Hepatocyte (in vitro differentiated cells): ENCODE measurements at regions not wholly inside any gene's neighbourhood (a gene's known extent, or its start where the extent isn't known, plus 50 kb on each side); places are given as distances from the start of the nearest gene placed in this dataset.

Experiments used
- DNase-seq: peaks from one replicate; pipeline ENCODE4 v3.0.0-alpha.2; 2016; ENCODE audit warnings: low spot score
- H2AFZ ChIP-seq: fragments of 200-600 bp; sonication (generic); 2 replicates; pipeline ENCODE4 v1.6.0; 2016; ENCODE audit warnings: antibody characterized with exemption, mild to moderate bottlenecking
- H3K27ac ChIP-seq: fragments of 200-600 bp; sonication (generic); 2 replicates; pipeline ENCODE4 v1.5.1; 2016; ENCODE audit warnings: mild to moderate bottlenecking
- H3K27me3 ChIP-seq: fragments of 200-600 bp; sonication (generic); 2 replicates; pipeline ENCODE4 v1.6.1; 2016
- H3K36me3 ChIP-seq: fragments of 200-600 bp; sonication (generic); replicated peaks from 2 replicates; pipeline ENCODE4 v1.5.1; 2016; ENCODE audit warnings: low read depth; ENCODE audit not compliant: insufficient read depth
- H3K4me1 ChIP-seq: fragments of 200-600 bp; sonication (generic); 2 replicates; pipeline ENCODE4 v1.5.1; 2016; ENCODE audit warnings: mild to moderate bottlenecking, moderate library complexity; ENCODE audit not compliant: insufficient read depth
- H3K4me2 ChIP-seq: fragments of 200-600 bp; sonication (generic); 2 replicates; pipeline ENCODE4 v1.6.0; 2016
- H3K4me3 ChIP-seq: fragments of 200-600 bp; sonication (generic); 2 replicates; pipeline ENCODE4 v1.5.1; 2016; ENCODE audit warnings: mild to moderate bottlenecking
- H3K79me2 ChIP-seq: fragments of 200-600 bp; sonication (generic); 2 replicates; pipeline ENCODE4 v1.6.0; 2017; ENCODE audit warnings: mild to moderate bottlenecking
- H3K9me2 ChIP-seq: fragments of 200-600 bp; sonication (generic); replicated peaks from 2 replicates; pipeline ENCODE4 v1.6.0; 2017; ENCODE audit warnings: mild to moderate bottlenecking; ENCODE audit not compliant: insufficient read depth
- H3K9me3 ChIP-seq: fragments of 200-600 bp; sonication (generic); 2 replicates; pipeline ENCODE4 v1.5.1; 2016; ENCODE audit warnings: low read depth, mild to moderate bottlenecking
- H4K20me1 ChIP-seq: fragments of 200-600 bp; sonication (generic); 2 replicates; pipeline ENCODE4 v1.6.0; 2016; ENCODE audit warnings: mild to moderate bottlenecking; ENCODE audit not compliant: insufficient read depth, poor library complexity, severe bottlenecking
- CTCF ChIP-seq: fragments of 200-600 bp; sonication (generic); IDR thresholded peaks from 2 replicates; pipeline ENCODE4 v1.5.1; 2016; ENCODE audit warnings: antibody characterized with exemption, mild to moderate bottlenecking; ENCODE audit not compliant: poor library complexity
- EZH2 ChIP-seq: fragments of 200-600 bp; sonication (generic); IDR thresholded peaks from 2 replicates; pipeline ENCODE4 v1.6.1; 2016; ENCODE audit warnings: antibody characterized with exemption, mild to moderate bottlenecking, borderline replicate concordance
- EZH2phosphoT487 ChIP-seq: fragments of 200-600 bp; sonication (generic); IDR thresholded peaks from one replicate; pipeline ENCODE4 v1.6.1; 2018; ENCODE audit warnings: antibody characterized with exemption, mild to moderate bottlenecking, low read depth, moderate library complexity; ENCODE audit not compliant: unreplicated experiment, severe bottlenecking
- WGBS: methylation state at CpG from one replicate; pipeline ENCODE4 v1.1.6; 2016; ENCODE audit warnings: low lambda C conversion rate; ENCODE audit errors: missing lambda C conversion rate; 5-methylcytosine and 5-hydroxymethylcytosine counted together

GRCh38 chr20:18929800-18930199 lies 116.2 kb downstream of the SCP2D1 start:
- Histone ChIP-seq H3K27me3 (no peaks in the 10 kb centered on the region), H3K4me3 (no peak overlapping the region), H4K20me1 (no peaks in the 10 kb centered on the region), H3K9me3 (no peaks in the 10 kb centered on the region), H3K9me2 (no peaks in the 10 kb centered on the region), H3K4me2 (no peak overlapping the region), H3K36me3 (no peaks in the 10 kb centered on the region), H3K79me2 (no peaks in the 10 kb centered on the region), H3K27ac (no peak overlapping the region), H2AFZ (no peak overlapping the region), H3K4me1 (no peaks in the 10 kb centered on the region)
- 85% methylated on average over 1 of the region's 1 CpG for WGBS
- DNase-seq, result no peak
- TF ChIP-seq EZH2 (no peak), EZH2phosphoT487 (no peak), CTCF (no peak)

- H3K36me3 ChIP-seq, result no peaks in the 10 kb centered on the region
- no peaks in the 10 kb centered on the region for H3K9me2 ChIP-seq
- H2AFZ ChIP-seq, result no peak overlapping the region
- no peak for DNase-seq
- WGBS, result 96% methylated on average over 4 of the region's 4 CpGs
- H3K9me3 ChIP-seq, result no peaks in the 10 kb centered on the region
- H3K4me2 ChIP-seq, result no peak overlapping the region
- H3K79me2 ChIP-seq, result no peaks in the 10 kb centered on the region
- no peaks in the 10 kb centered on the region for H3K27me3 ChIP-seq
- no peaks in the 10 kb centered on the region for H3K4me1 ChIP-seq
- H3K4me3 ChIP-seq, result no peak overlapping the region
- no peaks in the 10 kb centered on the region for H4K20me1 ChIP-seq
- no peak overlapping the region for H3K27ac ChIP-seq
- TF ChIP-seq EZH2phosphoT487 (no peak), CTCF (no peak), EZH2 (no peak)
Measured at GRCh38 chr20:18943542-18943941, 130.0 kb downstream of the SCP2D1 start.

GRCh38 chr20:18956890-18957289 lies 143.3 kb downstream of the SCP2D1 start:
- H3K4me2 ChIP-seq, result no peak overlapping the region
- no peaks in the 10 kb centered on the region for H3K27me3 ChIP-seq
- H3K27ac ChIP-seq, result no peak overlapping the region
- no peak for TF ChIP-seq EZH2phosphoT487
- TF ChIP-seq CTCF, result no peak
- no peak for TF ChIP-seq EZH2
- H3K9me2 ChIP-seq, result no peaks in the 10 kb centered on the region
- H2AFZ ChIP-seq, result no peak overlapping the region
- no peaks in the 10 kb centered on the region for H4K20me1 ChIP-seq
- no peaks in the 10 kb centered on the region for H3K36me3 ChIP-seq
- no peak for DNase-seq
- no peaks in the 10 kb centered on the region for H3K79me2 ChIP-seq
- WGBS, result 84% methylated on average over 4 of the region's 4 CpGs
- H3K9me3 ChIP-seq, result no peaks in the 10 kb centered on the region
- no peaks in the 10 kb centered on the region for H3K4me1 ChIP-seq
- H3K4me3 ChIP-seq, result no peak overlapping the region

- no peak overlapping the region for H3K4me3 ChIP-seq
- H3K4me1 ChIP-seq, result no peaks in the 10 kb centered on the region
- no peaks in the 10 kb centered on the region for H3K9me2 ChIP-seq
- TF ChIP-seq EZH2phosphoT487, result no peak
- TF ChIP-seq CTCF, result no peak
- no peak for TF ChIP-seq EZH2
- no peaks in the 10 kb centered on the region for H4K20me1 ChIP-seq
- no peaks in the 10 kb centered on the region for H3K9me3 ChIP-seq
- WGBS, result 85% methylated on average over 2 of the region's 2 CpGs
- DNase-seq, result no peak
- no peak overlapping the region for H3K4me2 ChIP-seq
- H3K36me3 ChIP-seq, result no peaks in the 10 kb centered on the region
- H2AFZ ChIP-seq, result no peak overlapping the region
- no peak overlapping the region for H3K27ac ChIP-seq
- H3K79me2 ChIP-seq, result no peaks in the 10 kb centered on the region
- no peaks in the 10 kb centered on the region for H3K27me3 ChIP-seq
Measured at GRCh38 chr20:18957328-18957727, 143.7 kb downstream of the SCP2D1 start.
